GOT3 (cell line): ENCODE measurements at regions not wholly inside any gene's neighbourhood (a gene's known extent, or its start where the extent isn't known, plus 50 kb on each side); places are given as distances from the start of the nearest gene placed in this dataset.

Experiments
- DNase-seq: peaks from one replicate; lab custom pipeline; 2025; ENCODE audit warnings: mixed read lengths; lab: John Stamatoyannopoulos, UW

GRCh38 chr1:65681096-65681495, 111.6 kb upstream of the PDE4B start:
- no peak for DNase-seq

GRCh38 chr1:65687428-65688214, 105.1 kb upstream of the PDE4B start:
- DNase-seq: peak; percentile 25

- DNase-seq: no peak
Measured at GRCh38 chr1:65688215-65688566, 104.5 kb upstream of the PDE4B start.

- no peak for DNase-seq
Measured at GRCh38 chr1:65688848-65689247, 103.8 kb upstream of the PDE4B start.

- DNase-seq: no peak
Measured at GRCh38 chr1:65691152-65691900, 101.4 kb upstream of the PDE4B start.

GRCh38 chr1:65691972-65692371, 100.7 kb upstream of the PDE4B start:
- DNase-seq: no peak

- DNase-seq: no peak
Measured at GRCh38 chr1:65694126-65694525, 98.6 kb upstream of the PDE4B start.

GRCh38 chr1:65694933-65695332, 97.8 kb upstream of the PDE4B start:
- DNase-seq: no peak

- DNase-seq: no peak
Measured at GRCh38 chr1:65698590-65698989, 94.1 kb upstream of the PDE4B start.

GRCh38 chr1:65703853-65704252, 88.8 kb upstream of the PDE4B start:
- no peak for DNase-seq

- no peak for DNase-seq
Measured at GRCh38 chr1:65704318-65704717, 88.4 kb upstream of the PDE4B start.

GRCh38 chr1:65717815-65718454, 74.8 kb upstream of the PDE4B start:
- DNase-seq: no peak

GRCh38 chr1:65719391-65719790, 73.3 kb upstream of the PDE4B start:
- DNase-seq: no peak

- no peak for DNase-seq
Measured at GRCh38 chr1:65722461-65722860, 70.2 kb upstream of the PDE4B start.

GRCh38 chr1:65724151-65724550, 68.5 kb upstream of the PDE4B start:
- no peak for DNase-seq

- no peak for DNase-seq
Measured at GRCh38 chr1:65725064-65725463, 67.6 kb upstream of the PDE4B start.

GRCh38 chr1:65728504-65728903, 64.2 kb upstream of the PDE4B start:
- no peak for DNase-seq

- DNase-seq: no peak
Measured at GRCh38 chr1:65729259-65729658, 63.4 kb upstream of the PDE4B start.

GRCh38 chr1:65734979-65735378, 57.7 kb upstream of the PDE4B start:
- DNase-seq: no peak

GRCh38 chr1:65741993-65742392, 50.7 kb upstream of the PDE4B start:
- DNase-seq: no peak
